ENCODE measurements at regions not wholly inside any gene's neighbourhood (a gene's known extent, or its start where the extent isn't known, plus 50 kb on each side); places are given as distances from the start of the nearest gene placed in this dataset.

DNA sequence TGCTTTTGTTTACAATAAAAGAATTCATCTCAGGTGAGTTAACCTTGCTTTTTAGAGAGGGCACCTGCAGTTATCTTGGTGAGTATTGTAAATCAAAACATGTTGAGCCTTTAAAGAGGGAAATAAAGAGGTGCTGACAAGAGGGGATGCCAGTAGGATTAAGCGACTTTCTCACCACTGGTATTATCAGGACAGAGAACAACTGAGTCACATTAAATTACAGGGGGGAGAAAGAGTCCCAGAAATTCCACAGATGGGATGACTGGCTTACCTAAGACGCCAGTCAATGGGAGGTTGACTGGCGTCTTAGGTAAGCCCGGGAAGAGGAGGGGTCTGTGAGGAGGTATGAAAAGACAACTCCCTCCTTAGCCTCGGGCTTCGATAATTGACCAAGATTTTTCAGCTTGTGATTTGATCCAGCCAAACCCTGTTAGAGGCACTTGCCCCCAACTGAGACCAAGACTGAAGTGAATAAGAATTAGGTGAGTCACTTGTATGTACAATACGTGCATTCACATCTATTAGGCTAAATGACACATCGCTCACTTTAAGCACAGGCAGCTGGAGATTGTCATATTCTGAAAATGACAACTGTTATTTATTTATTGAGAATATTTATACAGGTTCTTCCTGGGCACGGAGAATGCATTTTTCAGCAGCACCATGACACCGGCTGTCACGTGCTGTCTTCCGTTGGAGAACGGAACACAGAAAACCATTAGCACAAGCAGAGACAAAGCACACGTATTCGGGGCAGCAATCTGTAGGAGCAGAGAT, 117.6 kb downstream of the SEM1 start:
- H3K9me3 ChIP-seq (replicated peaks in 1 of 3), result no peaks in the 10 kb centered on the region
- no peak for TF ChIP-seq POLR2A (IDR thresholded peaks at IDR 0.05)
- TF ChIP-seq, protein P1, sequence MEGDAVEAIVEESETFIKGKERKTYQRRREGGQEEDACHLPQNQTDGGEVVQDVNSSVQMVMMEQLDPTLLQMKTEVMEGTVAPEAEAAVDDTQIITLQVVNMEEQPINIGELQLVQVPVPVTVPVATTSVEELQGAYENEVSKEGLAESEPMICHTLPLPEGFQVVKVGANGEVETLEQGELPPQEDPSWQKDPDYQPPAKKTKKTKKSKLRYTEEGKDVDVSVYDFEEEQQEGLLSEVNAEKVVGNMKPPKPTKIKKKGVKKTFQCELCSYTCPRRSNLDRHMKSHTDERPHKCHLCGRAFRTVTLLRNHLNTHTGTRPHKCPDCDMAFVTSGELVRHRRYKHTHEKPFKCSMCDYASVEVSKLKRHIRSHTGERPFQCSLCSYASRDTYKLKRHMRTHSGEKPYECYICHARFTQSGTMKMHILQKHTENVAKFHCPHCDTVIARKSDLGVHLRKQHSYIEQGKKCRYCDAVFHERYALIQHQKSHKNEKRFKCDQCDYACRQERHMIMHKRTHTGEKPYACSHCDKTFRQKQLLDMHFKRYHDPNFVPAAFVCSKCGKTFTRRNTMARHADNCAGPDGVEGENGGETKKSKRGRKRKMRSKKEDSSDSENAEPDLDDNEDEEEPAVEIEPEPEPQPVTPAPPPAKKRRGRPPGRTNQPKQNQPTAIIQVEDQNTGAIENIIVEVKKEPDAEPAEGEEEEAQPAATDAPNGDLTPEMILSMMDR (IDR thresholded peaks at IDR 0.05), result no peak
- no peaks in the 10 kb centered on the region for H3K27me3 ChIP-seq
- intact Hi-C loops (cut with DNase I), result no loop called here
- H3K4me3 ChIP-seq, result no peak overlapping the region
- no peak for DNase-seq
- H3K36me3 ChIP-seq (replicated peaks in 1 of 2), result no peaks in the 10 kb centered on the region
- H3K27ac ChIP-seq, result no peak overlapping the region
- H3K4me1 ChIP-seq (replicated peaks in 1 of 2), result no peaks in the 10 kb centered on the region
- 49 to 59% (median 52%) methylated on average over 14 to 15 of the region's 15 CpGs for WGBS, 4 donors

DNA sequence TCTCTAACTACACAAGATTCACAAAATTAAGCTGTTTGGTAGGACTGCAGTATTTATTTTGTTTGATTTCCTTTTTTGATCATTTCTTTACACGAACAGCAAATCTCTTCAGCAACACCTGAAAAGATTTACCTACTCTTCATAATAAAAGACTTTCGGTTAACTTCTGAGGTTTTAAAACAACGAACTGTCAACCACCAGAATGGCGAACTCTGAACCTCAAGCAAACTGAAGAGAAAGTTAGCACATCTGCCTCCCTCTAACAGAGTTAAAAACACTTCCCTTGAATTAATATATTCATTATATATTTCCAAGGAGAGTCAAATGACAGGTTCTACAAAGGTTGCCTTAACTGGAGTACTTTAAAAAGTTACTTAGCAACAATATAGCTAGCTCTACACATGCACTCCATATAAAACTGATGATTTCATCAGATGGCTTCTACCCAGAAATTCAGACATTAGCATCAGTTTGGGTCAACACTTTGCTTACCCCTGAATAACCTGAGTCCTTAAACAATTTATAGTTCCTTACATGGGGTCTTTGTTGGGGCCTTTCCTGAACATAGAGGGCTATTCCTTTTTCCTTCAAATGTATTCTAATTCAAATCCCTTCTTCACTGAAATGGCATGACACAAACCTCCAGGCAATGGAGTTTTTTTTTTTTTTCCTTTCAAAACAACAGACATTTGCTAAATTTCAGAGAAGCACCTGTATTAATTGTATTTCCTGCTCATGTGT, 118.3 kb downstream of the SEM1 start:
- no peak for DNase-seq
- Histone ChIP-seq H3K36me3 (replicated peaks in 1 of 2) (no peaks in the 10 kb centered on the region), H3K9me3 (replicated peaks in 1 of 3) (no peaks in the 10 kb centered on the region), H3K4me3 (no peak overlapping the region), H3K4me1 (replicated peaks in 1 of 2) (no peaks in the 10 kb centered on the region), H3K27ac (no peak overlapping the region), H3K27me3 (no peaks in the 10 kb centered on the region)
- no peak for TF ChIP-seq POLR2A (IDR thresholded peaks at IDR 0.05)
- TF ChIP-seq, protein P1 (IDR thresholded peaks at IDR 0.05), result no peak
- WGBS, 4 donors, result 57 to 72% (median 64%) methylated on average over 4 of the region's 4 CpGs
- intact Hi-C loops (cut with DNase I), result no loop called here

DNA sequence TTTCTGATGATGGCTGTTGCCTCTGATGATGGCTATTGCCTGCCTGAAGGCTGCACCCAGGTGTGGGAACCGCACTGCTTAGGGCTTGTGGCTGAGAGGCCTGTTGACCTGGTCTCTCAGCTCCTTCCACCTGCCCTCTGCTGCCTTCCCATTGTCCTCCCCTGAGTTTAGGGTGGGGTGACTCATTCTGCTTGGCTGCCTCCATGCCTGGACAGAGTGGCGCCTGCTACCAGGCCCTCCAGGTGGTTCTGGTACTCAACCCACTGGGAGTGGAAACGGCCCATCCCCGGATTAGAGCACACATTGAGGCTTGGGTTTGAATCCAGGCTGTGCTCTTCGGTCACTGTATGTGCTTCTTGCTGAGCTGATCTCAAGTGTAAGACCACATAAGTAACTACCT, 120.6 kb downstream of the SEM1 start:
- Histone ChIP-seq H3K27ac (no peak overlapping the region), H3K27me3 (no peaks in the 10 kb centered on the region), H3K36me3 (replicated peaks in 1 of 2) (no peaks in the 10 kb centered on the region), H3K4me3 (no peak overlapping the region), H3K9me3 (replicated peaks in 1 of 3) (no peaks in the 10 kb centered on the region), H3K4me1 (replicated peaks in 1 of 2) (no peaks in the 10 kb centered on the region)
- WGBS, 4 donors, result 81 to 93% (median 93%) methylated on average over 4 to 5 of the region's 5 CpGs
- intact Hi-C loops (cut with DNase I), result no loop called here
- DNase-seq, result no peak
- TF ChIP-seq, protein P1 (IDR thresholded peaks at IDR 0.05), result no peak
- no peak for TF ChIP-seq POLR2A (IDR thresholded peaks at IDR 0.05)

DNA sequence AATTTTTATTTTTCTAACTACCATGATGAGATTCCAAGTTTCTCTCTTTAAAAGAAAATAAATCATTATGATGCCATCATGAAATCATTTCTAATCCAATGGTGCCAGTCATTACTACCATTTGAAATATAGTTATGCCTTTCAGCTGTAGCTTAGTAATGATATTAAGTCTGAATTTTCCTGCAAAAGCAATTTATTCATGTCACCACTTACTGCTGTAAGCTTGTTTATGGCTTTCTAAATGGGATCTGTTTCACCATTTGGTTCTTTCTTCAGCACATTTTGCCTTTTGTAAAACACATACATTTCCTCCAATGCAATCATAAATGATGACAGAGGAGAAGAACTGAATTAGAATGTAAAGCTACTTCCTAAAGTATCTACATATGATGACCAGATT, 130.5 kb downstream of the SEM1 start:
- TF ChIP-seq POLR2A (IDR thresholded peaks at IDR 0.05), result no peak
- TF ChIP-seq, protein P1 (IDR thresholded peaks at IDR 0.05), result no peak
- H3K4me1 ChIP-seq (replicated peaks in 1 of 2), result no peaks in the 10 kb centered on the region
- no peak overlapping the region for H3K27ac ChIP-seq
- no peaks in the 10 kb centered on the region for H3K36me3 ChIP-seq (replicated peaks in 1 of 2)
- intact Hi-C loops (cut with DNase I), result no loop called here
- H3K4me3 ChIP-seq, result no peak overlapping the region
- no peaks in the 10 kb centered on the region for H3K27me3 ChIP-seq
- no peaks in the 10 kb centered on the region for H3K9me3 ChIP-seq (replicated peaks in 1 of 3)
- no peak for DNase-seq
